ENCODE measurements at regions not wholly inside any gene's neighbourhood (a gene's known extent, or its start where the extent isn't known, plus 50 kb on each side); places are given as distances from the start of the nearest gene placed in this dataset.
"Not testable (repeated sequence)": the region's sequence is repeated elsewhere in the genome, so short reads cannot be mapped to it uniquely, and the experiment has no call there.

GRCh38 chr9:71260419-71260818 is 139.0 kb upstream of the TRPM3 start:
- TF ChIP-seq, protein P1, sequence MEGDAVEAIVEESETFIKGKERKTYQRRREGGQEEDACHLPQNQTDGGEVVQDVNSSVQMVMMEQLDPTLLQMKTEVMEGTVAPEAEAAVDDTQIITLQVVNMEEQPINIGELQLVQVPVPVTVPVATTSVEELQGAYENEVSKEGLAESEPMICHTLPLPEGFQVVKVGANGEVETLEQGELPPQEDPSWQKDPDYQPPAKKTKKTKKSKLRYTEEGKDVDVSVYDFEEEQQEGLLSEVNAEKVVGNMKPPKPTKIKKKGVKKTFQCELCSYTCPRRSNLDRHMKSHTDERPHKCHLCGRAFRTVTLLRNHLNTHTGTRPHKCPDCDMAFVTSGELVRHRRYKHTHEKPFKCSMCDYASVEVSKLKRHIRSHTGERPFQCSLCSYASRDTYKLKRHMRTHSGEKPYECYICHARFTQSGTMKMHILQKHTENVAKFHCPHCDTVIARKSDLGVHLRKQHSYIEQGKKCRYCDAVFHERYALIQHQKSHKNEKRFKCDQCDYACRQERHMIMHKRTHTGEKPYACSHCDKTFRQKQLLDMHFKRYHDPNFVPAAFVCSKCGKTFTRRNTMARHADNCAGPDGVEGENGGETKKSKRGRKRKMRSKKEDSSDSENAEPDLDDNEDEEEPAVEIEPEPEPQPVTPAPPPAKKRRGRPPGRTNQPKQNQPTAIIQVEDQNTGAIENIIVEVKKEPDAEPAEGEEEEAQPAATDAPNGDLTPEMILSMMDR (IDR thresholded peaks at IDR 0.05; ENCODE audit: extremely low read depth in 1 of 2, insufficient read depth in 1 of 2, low read depth in 1 of 2, low read length in 2 of 2): not testable (repeated sequence)
- TF ChIP-seq POLR2A (IDR thresholded peaks at IDR 0.05; ENCODE audit: low read depth, low read length); EZH2 (IDR thresholded peaks at IDR 0.05; ENCODE audit: borderline replicate concordance, low read depth, low read length, severe bottlenecking); FOS (IDR thresholded peaks at IDR 0.05; ENCODE audit: borderline replicate concordance, insufficient read depth, low read length); MYC (IDR thresholded peaks at IDR 0.05; ENCODE audit: low read depth, low read length); POLR2AphosphoS5 (IDR thresholded peaks at IDR 0.05; ENCODE audit: insufficient read depth, low read depth, low read length); GATA2 (IDR thresholded peaks at IDR 0.05; ENCODE audit: insufficient read depth, insufficient read length, low read depth, low read length): not testable (repeated sequence)

All from endothelial cell of umbilical vein (primary cell).